HCT116 (cell line): ENCODE measurements at regions not wholly inside any gene's neighbourhood (a gene's known extent, or its start where the extent isn't known, plus 50 kb on each side); places are given as distances from the start of the nearest gene placed in this dataset.

Source experiments
- ATAC-seq: fragments of 200-7000 bp; cut with Tn5 transposase; 2 replicates; pipeline ENCODE4 v1.9.1; 2020; ENCODE audit warnings: mild to moderate bottlenecking, moderate library complexity
- BruUV-seq: library from RNA; stranded (reverse); fragments of 400-500 nt; replicated peaks from 2 replicates; lab custom pipeline; 2021; lab: Mats Ljungman, UMichigan
- CTCF ChIA-PET: fragments of 300-600 bp; sonication (Branson Sonifier 250); formaldehyde crosslinking; loops from one replicate; lab custom pipeline; 2021; ENCODE audit warnings: antibody characterized with exemption; lab: Charles Lee
- POLR2A ChIA-PET: fragments of 300-600, 350-600 bp; sonication (Branson Sonifier 250); formaldehyde crosslinking; loops from one replicate; lab custom pipeline; 2021; ENCODE audit warnings: antibody characterized with exemption; lab: Charles Lee
- RAD21 ChIA-PET, 2 experiments: fragments of 300-600 bp; sonication (Branson Sonifier 250); formaldehyde crosslinking; loops; one replicate each; lab custom pipeline; 2023; ENCODE audit warnings: low total read pairs in 2 of 2; ENCODE audit not compliant: uncharacterized antibody in 2 of 2, unreplicated experiment in 2 of 2, low non-redundant PET in 1 of 2; lab: Charles Lee
- DNase-seq: peaks from one replicate; pipeline ENCODE4 v3.0.0-alpha.2; 2010; ENCODE audit warnings: low read depth, low spot score
- H2AFZ ChIP-seq: fragments of 200-600 bp; shearing (Covaris generic), sonication (generic); 2 replicates; pipeline ENCODE4 v1.6.1; 2017; ENCODE audit warnings: low read depth, mixed run types, mixed read lengths, antibody characterized with exemption, low read length; ENCODE audit not compliant: poor library complexity, severe bottlenecking
- H3K27ac ChIP-seq: 2 replicates; pipeline ENCODE4 v1.5.1; 2012; ENCODE audit warnings: low read depth, low read length
- H3K27me3 ChIP-seq: fragments of 200-600 bp; sonication (generic); 2 replicates; pipeline ENCODE4 v1.6.1; 2016; ENCODE audit warnings: mixed run types, low read length, mixed read lengths; ENCODE audit not compliant: insufficient read depth
- H3K36me3 ChIP-seq, 2 experiments: fragments of 200-500 bp in 1 of 2; fragments of 200-600 bp in 1 of 2; sonication (Bioruptor generic) in 1 of 2; sonication (generic) in 1 of 2; 2 replicates each; pipeline versions ENCODE4 v1.5.1 to v1.6.1; 2014 to 2016; ENCODE audit warnings: low read length in 2 of 2, inconsistent platforms in 1 of 2, mixed read lengths in 1 of 2, mixed run types in 1 of 2; ENCODE audit not compliant: insufficient read depth in 2 of 2, control insufficient read depth in 1 of 2
- H3K4me1 ChIP-seq, 2 experiments: fragments of 200-600 bp in 1 of 2; sonication (generic) in 1 of 2; 2 replicates each; pipeline versions ENCODE4 v1.5.1 to v1.6.1; 2012 to 2017; ENCODE audit warnings: low read length in 2 of 2, inconsistent platforms in 1 of 2, mild to moderate bottlenecking in 1 of 2, mixed read lengths in 1 of 2, mixed run types in 1 of 2, moderate library complexity in 1 of 2; ENCODE audit not compliant: insufficient read depth in 2 of 2, control insufficient read depth in 1 of 2
- H3K4me2 ChIP-seq: fragments of 200-600 bp; sonication (generic); 2 replicates; pipeline ENCODE4 v1.6.1; 2017; ENCODE audit warnings: mixed run types, low read length, mixed read lengths
- H3K4me3 ChIP-seq, 2 experiments: fragments of 200-600 bp in 1 of 2; sonication (generic) in 1 of 2; replicated peaks in 1 of 2; 2 replicates each; pipeline ENCODE4 v1.5.1; 2011 to 2016; ENCODE audit warnings: low read length in 2 of 2, control low read depth in 1 of 2, low read depth in 1 of 2, mild to moderate bottlenecking in 1 of 2, mixed read lengths in 1 of 2, mixed run types in 1 of 2
- H3K79me2 ChIP-seq: fragments of 200-600 bp; sonication (generic); 2 replicates; pipeline ENCODE4 v1.6.1; 2017; ENCODE audit warnings: mild to moderate bottlenecking, mixed run types, low read length, moderate library complexity, mixed read lengths; ENCODE audit not compliant: insufficient read depth
- H3K9ac ChIP-seq: fragments of 200-600 bp; sonication (generic); 2 replicates; pipeline ENCODE4 v1.6.1; 2016; ENCODE audit warnings: low read length, mixed read lengths
- H3K9me2 ChIP-seq: fragments of 200-600 bp; sonication (generic), shearing (Covaris generic); 2 replicates; pipeline ENCODE4 v1.6.1; 2017; ENCODE audit warnings: mixed run types, mild to moderate bottlenecking, moderate library complexity; ENCODE audit not compliant: insufficient read depth
- H3K9me3 ChIP-seq, 2 experiments: fragments of 200-500 bp in 1 of 2; fragments of 200-600 bp in 1 of 2; sonication (Bioruptor generic) in 1 of 2; sonication (generic) in 1 of 2; 2 replicates each; pipeline ENCODE4 v1.6.1; 2014 to 2017; ENCODE audit warnings: low read length in 2 of 2, mixed read lengths in 2 of 2, inconsistent platforms in 1 of 2, low read depth in 1 of 2, mild to moderate bottlenecking in 1 of 2, mixed run types in 1 of 2, moderate library complexity in 1 of 2; ENCODE audit not compliant: control insufficient read depth in 1 of 2, insufficient read depth in 1 of 2
- H4K20me1 ChIP-seq: fragments of 200-600 bp; sonication (generic), shearing (Covaris generic); 2 replicates; pipeline ENCODE4 v1.6.1; 2017; ENCODE audit warnings: mixed run types, mild to moderate bottlenecking, moderate library complexity; ENCODE audit not compliant: insufficient read depth
- CBX3 ChIP-seq: IDR thresholded peaks from 2 replicates; pipeline ENCODE4 v1.6.1; 2012; ENCODE audit warnings: low read depth
- EGR1 ChIP-seq: IDR thresholded peaks from 2 replicates; pipeline ENCODE4 v1.6.1; 2012; ENCODE audit warnings: low read depth
- JUND ChIP-seq: IDR thresholded peaks from 2 replicates; pipeline ENCODE4 v1.6.1; 2012
- MAX ChIP-seq: IDR thresholded peaks from 2 replicates; pipeline ENCODE4 v1.6.1; 2012
- POLR2A ChIP-seq: IDR thresholded peaks from 2 replicates; pipeline ENCODE4 v1.7.0; 2011; ENCODE audit warnings: borderline replicate concordance; ENCODE audit not compliant: insufficient read depth, insufficient read length; ENCODE audit errors: extremely low read depth
- REST ChIP-seq: IDR thresholded peaks from 2 replicates; pipeline ENCODE4 v1.6.1; 2012; ENCODE audit warnings: low read depth
- SP1 ChIP-seq: IDR thresholded peaks from 2 replicates; pipeline ENCODE4 v1.6.1; 2012; ENCODE audit warnings: low read depth
- TCF7L2 ChIP-seq: IDR thresholded peaks from 2 replicates; pipeline ENCODE4 v1.7.0; 2011; ENCODE audit warnings: borderline replicate concordance, inconsistent platforms; ENCODE audit not compliant: insufficient read depth, insufficient read length; ENCODE audit errors: extremely low read depth
- ZBTB33 ChIP-seq: IDR thresholded peaks from 2 replicates; pipeline ENCODE4 v1.6.1; 2011; ENCODE audit warnings: mild to moderate bottlenecking, low read length, moderate library complexity; ENCODE audit not compliant: insufficient replicate concordance; ENCODE audit errors: extremely low read depth
- ZNF274 ChIP-seq: fragments of 200-500 bp; sonication (Bioruptor generic); IDR thresholded peaks from 2 replicates; pipeline ENCODE4 v1.6.1; 2014; ENCODE audit warnings: mild to moderate bottlenecking, low read depth, low read length, inconsistent platforms
- intact Hi-C: fragments of 100-400 bp; cut with micrococcal nuclease; formaldehyde crosslinking; loops from 2 replicates; pipeline ENCODE4 v1.10.0; 2022
- TF ChIP-seq, protein P1 (sequence below): IDR thresholded peaks from 2 replicates; pipeline ENCODE4 v1.6.1; 2012

GRCh38 chr5:166576323-166576722 lies 1715.1 kb upstream of the WWC1 start:
- no peak for DNase-seq
- Histone ChIP-seq H3K9ac (no peak overlapping the region), H3K27ac (no peak overlapping the region), H4K20me1 (no peaks in the 10 kb centered on the region; the same call in 1 of the 2 replicates), H3K79me2 (no peaks in the 10 kb centered on the region), H3K4me1 (no peaks in the 10 kb centered on the region), H3K4me3 (no peak overlapping the region)
- TF ChIP-seq, protein P1, sequence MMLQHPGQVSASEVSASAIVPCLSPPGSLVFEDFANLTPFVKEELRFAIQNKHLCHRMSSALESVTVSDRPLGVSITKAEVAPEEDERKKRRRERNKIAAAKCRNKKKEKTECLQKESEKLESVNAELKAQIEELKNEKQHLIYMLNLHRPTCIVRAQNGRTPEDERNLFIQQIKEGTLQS, result no peak
- TF ChIP-seq CBX3 (no peak), TCF7L2 (no peak), EGR1 (no peak)
- TF ChIP-seq, all 23 proteins: peak for 0
- BruUV-seq, result no TSS peak
- Histone ChIP-seq H3K36me3 (no peaks in the 10 kb centered on the region), H3K27me3 (no peaks in the 10 kb centered on the region), H3K9me3 (peaks cover 5 to 18% of the 10 kb centered on the region in 2 experiments; a peak in 2 of 4 replicates), H3K4me2 (no peak overlapping the region), H3K9me2 (no peaks in the 10 kb centered on the region), H2AFZ (no peak overlapping the region)
- ChIA-PET POLR2A (no interaction called here), RAD21 (no interaction called here), CTCF (no interaction called here)
- no peak for ATAC-seq
- intact Hi-C loops, result no loop called here

- Histone ChIP-seq H2AFZ (no peak overlapping the region), H4K20me1 (no peaks in the 10 kb centered on the region; the same call in 1 of the 2 replicates), H3K9me3 (peaks cover 5 to 18% of the 10 kb centered on the region in 2 experiments; a peak in 2 of 4 replicates), H3K27ac (no peak overlapping the region), H3K36me3 (no peaks in the 10 kb centered on the region), H3K9ac (no peak overlapping the region), H3K4me1 (no peaks in the 10 kb centered on the region), H3K79me2 (no peaks in the 10 kb centered on the region), H3K9me2 (no peaks in the 10 kb centered on the region), H3K4me3 (no peak overlapping the region), H3K4me2 (no peak overlapping the region), H3K27me3 (no peaks in the 10 kb centered on the region)
- no peak for DNase-seq
- no peak for ATAC-seq
- intact Hi-C loops, result no loop called here
- ChIA-PET RAD21 (no interaction called here), CTCF (no interaction called here), POLR2A (no interaction called here)
- BruUV-seq, result no TSS peak
- TF ChIP-seq ZBTB33 (no peak), POLR2A (no peak), SP1 (no peak), EGR1 (no peak), JUND (no peak), MAX (no peak), ZNF274 (no peak), REST (no peak)
- TF ChIP-seq, protein P1, result no peak
Observed at GRCh38 chr5:166581826-166582225, 1709.6 kb upstream of the WWC1 start.
